ENCODE measurements at regions not wholly inside any gene's neighbourhood (a gene's known extent, or its start where the extent isn't known, plus 50 kb on each side); places are given as distances from the start of the nearest gene placed in this dataset.

- intact Hi-C loops (cut with DNase I; ENCODE audit: low total_unique reads) = no loop called here
- Histone ChIP-seq H3K9me3 (no peaks in the 10 kb centered on the region), H3K4me1 (no peaks in the 10 kb centered on the region), H3K36me3 (no peaks in the 10 kb centered on the region), H3K27ac (no peak overlapping the region), H3K4me3 (no peak overlapping the region), H3K27me3 (no peaks in the 10 kb centered on the region)
- no peak for DNase-seq (ENCODE audit: low spot score in 2 of 2)
- no peak for TF ChIP-seq POLR2A (IDR thresholded peaks at IDR 0.05)
- TF ChIP-seq CTCF (IDR thresholded peaks at IDR 0.05) = no peak
- no peak for TF ChIP-seq POLR2AphosphoS5 (IDR thresholded peaks at IDR 0.05)
Observed at GRCh38 chr4:100746141-100746739, 228.4 kb upstream of the EMCN start.

GRCh38 chr4:100742045-100742444 lies 224.2 kb upstream of the EMCN start:
- H3K36me3 ChIP-seq = no peaks in the 10 kb centered on the region
- intact Hi-C loops (cut with DNase I; ENCODE audit: low total_unique reads) = no loop called here
- no peak overlapping the region for H3K4me3 ChIP-seq
- H3K4me1 ChIP-seq = no peaks in the 10 kb centered on the region
- TF ChIP-seq CTCF (IDR thresholded peaks at IDR 0.05) = no peak
- no peaks in the 10 kb centered on the region for H3K9me3 ChIP-seq
- no peak for DNase-seq (ENCODE audit: low spot score in 2 of 2)
- no peak overlapping the region for H3K27ac ChIP-seq
- H3K27me3 ChIP-seq = no peaks in the 10 kb centered on the region

GRCh38 chr4:100739426-100739825 lies 221.6 kb upstream of the EMCN start:
- H3K4me1 ChIP-seq = no peaks in the 10 kb centered on the region

GRCh38 chr4:100738196-100739165 lies 220.7 kb upstream of the EMCN start:
- DNase-seq (ENCODE audit: low spot score in 2 of 2) = no peak
- Histone ChIP-seq H3K27me3 (no peaks in the 10 kb centered on the region), H3K36me3 (no peaks in the 10 kb centered on the region), H3K4me3 (no peak overlapping the region), H3K4me1 (no peaks in the 10 kb centered on the region), H3K27ac (peak overlapping the region in 1 of 2 donors; percentile 22), H3K9me3 (no peaks in the 10 kb centered on the region)
- TF ChIP-seq POLR2AphosphoS5 (IDR thresholded peaks at IDR 0.05) (peak in 1 of 3 donors; percentile 16), POLR2A (IDR thresholded peaks at IDR 0.05) (no peak), CTCF (IDR thresholded peaks at IDR 0.05) (no peak)
- intact Hi-C loops (cut with DNase I; ENCODE audit: low total_unique reads) = no loop called here

More at GRCh38 chr4:100739426-100739825, 221.6 kb upstream of the EMCN start:
- no peaks in the 10 kb centered on the region for H3K36me3 ChIP-seq
- no peak overlapping the region for H3K27ac ChIP-seq
- no peak overlapping the region for H3K4me3 ChIP-seq
- H3K9me3 ChIP-seq = no peaks in the 10 kb centered on the region
- TF ChIP-seq CTCF (IDR thresholded peaks at IDR 0.05) (no peak), POLR2AphosphoS5 (IDR thresholded peaks at IDR 0.05) (no peak), POLR2A (IDR thresholded peaks at IDR 0.05) (no peak)
- H3K27me3 ChIP-seq = no peaks in the 10 kb centered on the region
- DNase-seq (ENCODE audit: low spot score in 2 of 2) = no peak
- intact Hi-C loops (cut with DNase I; ENCODE audit: low total_unique reads) = no loop called here

All from breast epithelium (tissue), 4 donors.